K562 (cell line): ENCODE measurements at regions not wholly inside any gene's neighbourhood (a gene's known extent, or its start where the extent isn't known, plus 50 kb on each side); places are given as distances from the start of the nearest gene placed in this dataset.

Source experiments
- POLR2A ChIP-seq: fragments of 450-650 bp; conservative IDR thresholded peaks from 2 replicates; pipeline ENCODE4 v1.6.1; 2016
- ZNF253 ChIP-seq: fragments of 250-450 bp; sonication (Bioruptor Pico); conservative IDR thresholded peaks from 2 replicates; pipeline ENCODE4 v1.6.1; 2021; ENCODE audit warnings: mild to moderate bottlenecking

- TF ChIP-seq ZNF253 (no peak), POLR2A (no peak)
These were observed 252.6 kb downstream of the KLF13 start for GRCh38 chr15:31579282-31579681.
